ENCODE measurements at regions not wholly inside any gene's neighbourhood (a gene's known extent, or its start where the extent isn't known, plus 50 kb on each side); places are given as distances from the start of the nearest gene placed in this dataset.

DNA sequence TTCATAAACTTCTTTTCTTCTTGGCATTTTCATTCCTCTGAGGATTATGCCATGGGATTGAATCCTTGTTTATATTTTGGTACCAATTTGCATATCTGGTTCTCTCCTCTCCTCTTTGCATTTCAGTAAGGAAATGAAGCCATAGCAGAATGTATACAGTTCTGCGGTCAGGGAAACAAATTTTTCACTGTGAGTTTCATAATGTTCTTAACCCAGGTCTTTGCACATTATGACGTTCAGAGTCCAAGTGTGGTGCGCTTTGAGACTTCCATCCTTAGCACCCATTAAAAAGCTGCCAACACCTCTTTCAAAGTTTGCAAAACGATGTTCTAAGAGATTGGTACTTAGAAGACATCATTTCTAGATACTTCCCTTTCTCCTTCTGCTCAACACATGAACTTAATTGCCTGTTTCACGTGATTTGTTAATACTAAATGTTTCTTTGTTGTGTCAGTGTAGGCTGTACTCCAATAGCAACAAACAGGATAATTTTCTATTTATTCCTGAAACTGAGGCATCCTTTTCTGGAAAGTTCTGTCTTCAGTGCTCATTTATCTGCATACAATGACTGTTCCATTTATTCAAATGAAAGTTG, 953.1 kb upstream of the NR2F2 start:
- DNase-seq (ENCODE audit: low read depth) = no peak

DNA sequence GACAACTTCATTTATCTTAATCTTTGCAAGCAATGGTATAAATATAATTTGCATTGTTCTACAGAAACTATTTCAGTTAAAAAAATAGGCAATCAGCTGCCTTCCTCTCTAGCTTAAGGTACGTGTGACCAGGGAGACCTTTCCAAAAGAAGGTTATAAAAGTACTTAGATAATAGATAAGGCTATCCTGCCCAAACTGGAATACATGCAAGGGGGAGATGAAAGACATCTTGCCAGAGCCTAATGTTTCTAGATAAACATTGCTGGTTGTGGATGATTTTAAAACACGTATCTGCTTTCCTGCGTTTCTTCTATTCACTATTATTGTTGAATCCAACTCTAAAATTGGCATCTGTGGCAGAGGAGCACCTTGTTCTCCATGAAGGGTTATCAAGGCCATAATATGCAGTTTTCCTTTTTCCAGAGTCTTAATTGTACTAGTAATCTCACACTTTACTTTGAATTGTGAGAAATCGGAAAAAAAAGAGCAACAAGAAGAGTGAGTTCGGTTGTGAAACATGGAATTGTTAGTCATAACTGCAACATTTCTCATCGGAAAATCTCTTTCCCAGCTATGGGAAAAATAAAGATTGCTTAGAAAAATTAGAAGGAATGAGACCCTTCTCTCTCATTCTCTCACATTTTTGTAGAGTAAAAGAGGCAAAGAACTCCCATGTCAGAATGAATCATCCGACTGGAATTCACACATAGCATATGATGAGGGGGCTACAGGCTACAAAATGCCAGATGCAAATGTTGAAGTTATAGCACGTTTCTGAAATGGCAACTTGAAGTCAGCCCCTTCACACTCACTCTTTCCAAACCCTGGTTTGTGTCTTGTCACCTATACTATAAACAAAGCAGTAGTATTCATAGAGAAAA, 936.1 kb upstream of the NR2F2 start:
- DNase-seq (ENCODE audit: low read depth) = no peak

DNA sequence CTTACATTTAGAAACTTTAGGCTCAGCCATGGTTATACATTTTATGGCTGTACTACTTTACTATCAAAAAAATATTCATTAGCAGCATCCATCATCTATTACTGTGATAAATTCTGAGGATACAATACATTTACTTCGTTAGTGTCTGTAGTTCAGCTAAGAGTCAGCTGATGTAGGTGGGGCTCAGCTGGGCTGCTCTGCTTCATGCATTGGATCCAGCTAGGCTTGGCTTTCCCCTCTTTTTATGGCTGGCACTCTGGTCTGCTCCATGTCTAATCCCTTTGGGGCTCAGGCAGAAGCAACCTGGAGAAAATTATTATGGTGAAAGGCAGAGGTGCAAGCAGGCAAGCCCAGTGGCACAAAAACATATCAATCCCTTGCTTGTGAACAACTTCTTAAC, 930.1 kb upstream of the NR2F2 start:
- no peak for DNase-seq (ENCODE audit: low read depth)

- DNase-seq (ENCODE audit: low read depth) = no peak
Observed at GRCh38 chr15:95401587-95401986, 928.9 kb upstream of the NR2F2 start.

DNA sequence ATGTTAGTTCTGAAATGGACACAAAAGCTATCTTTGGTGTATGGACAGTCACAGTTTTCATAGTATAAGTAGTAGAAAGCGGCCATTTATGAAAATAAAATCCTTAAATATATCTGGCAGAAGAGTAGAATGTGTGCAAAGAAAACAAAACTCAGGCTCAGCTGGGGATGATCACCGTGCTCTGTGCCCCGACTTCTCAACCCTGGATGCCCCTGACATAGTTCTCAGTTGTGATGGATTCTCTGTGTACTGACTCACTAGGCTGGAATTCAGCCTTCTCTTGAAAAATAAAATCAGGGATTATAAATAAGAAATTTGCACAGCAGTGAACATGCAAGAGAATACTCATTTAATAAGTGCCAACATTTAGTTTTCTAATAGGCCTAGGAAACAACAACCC, 925.1 kb upstream of the NR2F2 start:
- DNase-seq (ENCODE audit: low read depth) = no peak

DNA sequence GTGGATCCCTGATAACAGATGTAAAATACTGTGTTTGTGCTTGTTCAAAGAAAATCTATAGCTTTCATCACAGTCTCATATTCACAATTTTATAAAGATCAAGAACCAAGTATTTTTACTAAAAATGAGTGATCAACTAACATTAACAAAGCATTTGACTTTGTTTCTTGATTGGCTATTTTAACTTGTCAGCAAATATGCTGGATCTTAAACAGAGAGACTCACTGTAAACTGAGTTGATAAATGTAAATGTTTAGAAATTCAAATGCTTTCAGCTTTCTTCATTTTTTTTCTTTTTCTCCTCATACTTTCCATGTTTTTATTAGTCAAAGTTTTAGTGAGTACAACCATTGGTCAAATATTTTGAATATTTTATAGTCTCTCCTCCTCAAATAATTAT, 923.0 kb upstream of the NR2F2 start:
- DNase-seq (ENCODE audit: low read depth) = no peak

DNA sequence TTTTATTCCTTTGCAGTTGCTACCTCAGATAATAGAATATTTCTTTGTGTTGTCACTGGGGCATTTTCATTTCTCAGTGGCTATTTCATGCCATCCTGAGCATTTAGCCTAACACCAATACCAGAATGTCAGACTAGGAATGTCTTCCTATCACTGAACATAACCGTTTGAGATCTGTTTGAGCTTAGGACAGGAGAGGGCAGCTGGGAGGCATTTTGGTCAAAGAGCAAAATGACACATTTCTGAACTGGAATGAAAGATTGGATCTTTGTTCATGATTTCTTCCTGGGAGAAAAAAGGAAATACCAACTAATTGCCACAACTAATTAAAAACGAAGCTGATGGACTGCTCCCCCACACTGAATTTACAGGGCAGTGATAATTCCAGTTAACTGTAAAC, 921.3 kb upstream of the NR2F2 start:
- no peak for DNase-seq (ENCODE audit: low read depth)

DNA sequence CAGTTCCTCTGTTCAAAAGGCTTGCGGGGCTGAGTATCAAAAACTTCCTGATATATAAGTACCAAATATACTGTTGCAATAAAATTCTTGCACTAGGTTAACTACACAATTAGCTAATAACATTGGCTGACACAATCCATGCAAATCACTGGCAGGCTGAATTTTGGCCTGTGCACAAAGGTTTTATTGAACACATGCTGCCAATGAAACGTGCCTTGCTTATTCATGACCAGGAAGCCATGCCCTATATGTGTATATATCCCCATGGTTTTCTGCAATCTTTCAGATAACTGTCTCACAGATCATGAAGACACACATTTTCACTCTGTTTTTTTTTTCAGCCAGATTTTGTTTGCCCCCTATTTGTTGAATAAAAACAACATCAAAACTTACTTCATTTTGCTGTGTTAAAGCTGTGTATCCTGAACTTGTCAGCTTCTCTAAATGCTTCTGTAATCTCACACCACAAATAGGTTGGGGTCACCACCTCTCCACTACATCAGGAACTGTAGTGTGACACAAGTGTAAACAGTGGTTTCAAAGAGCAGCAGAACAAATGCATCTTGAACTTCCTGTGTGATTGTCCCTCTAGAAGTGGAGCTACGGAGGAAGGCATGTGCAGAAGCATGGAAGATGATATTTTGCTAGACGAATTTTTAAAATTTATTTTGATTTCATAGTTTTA, 920.7 kb upstream of the NR2F2 start:
- no peak for DNase-seq (ENCODE audit: low read depth)

- no peak for DNase-seq (ENCODE audit: low read depth)
Observed at GRCh38 chr15:95410757-95411156, 919.7 kb upstream of the NR2F2 start.

GRCh38 chr15:95416576-95416975, 913.9 kb upstream of the NR2F2 start:
- no peak for DNase-seq (ENCODE audit: low read depth)

DNA sequence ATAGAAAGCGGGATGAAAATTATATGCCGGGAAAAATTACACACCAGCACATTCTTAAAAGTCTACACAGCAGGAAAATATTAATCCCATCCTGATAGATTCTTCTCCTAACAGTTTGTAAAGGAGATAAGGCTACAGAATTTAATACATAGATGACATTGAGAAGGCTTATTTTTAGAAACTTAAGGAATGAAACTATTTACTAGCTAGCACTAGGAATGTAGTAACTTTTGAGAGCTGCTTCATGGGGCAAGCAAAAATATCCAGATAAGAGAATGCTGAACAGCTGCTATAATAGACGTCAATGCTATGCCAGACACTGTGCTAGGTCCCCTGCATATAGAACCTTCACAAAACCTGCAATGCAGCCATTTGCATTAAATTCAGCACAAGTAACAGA, 912.7 kb upstream of the NR2F2 start:
- DNase-seq (ENCODE audit: low read depth) = no peak

DNA sequence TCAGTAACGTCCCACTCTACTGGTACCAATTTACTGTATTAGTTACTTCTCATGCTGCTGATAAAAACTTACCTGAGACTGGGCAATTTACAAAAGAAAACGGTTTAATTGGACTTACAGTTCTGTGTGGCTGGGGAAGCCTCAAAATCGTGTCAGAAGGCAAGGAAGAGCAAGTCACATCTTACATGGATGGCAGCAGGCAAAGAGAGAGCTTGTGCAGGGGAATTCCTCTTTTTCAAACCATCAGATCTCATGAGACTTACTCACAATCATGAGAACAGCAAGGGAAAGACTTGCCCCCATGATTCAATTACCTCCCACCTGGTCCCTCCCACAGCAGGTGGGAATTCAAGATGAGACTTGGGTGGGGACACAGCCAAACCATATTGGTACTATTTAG, 908.2 kb upstream of the NR2F2 start:
- no peak for DNase-seq (ENCODE audit: low read depth)

- DNase-seq (ENCODE audit: low read depth) = no peak
Observed at GRCh38 chr15:95425859-95426258, 904.6 kb upstream of the NR2F2 start.

- DNase-seq (ENCODE audit: low read depth) = no peak
Observed at GRCh38 chr15:95429345-95429744, 901.2 kb upstream of the NR2F2 start.

DNA sequence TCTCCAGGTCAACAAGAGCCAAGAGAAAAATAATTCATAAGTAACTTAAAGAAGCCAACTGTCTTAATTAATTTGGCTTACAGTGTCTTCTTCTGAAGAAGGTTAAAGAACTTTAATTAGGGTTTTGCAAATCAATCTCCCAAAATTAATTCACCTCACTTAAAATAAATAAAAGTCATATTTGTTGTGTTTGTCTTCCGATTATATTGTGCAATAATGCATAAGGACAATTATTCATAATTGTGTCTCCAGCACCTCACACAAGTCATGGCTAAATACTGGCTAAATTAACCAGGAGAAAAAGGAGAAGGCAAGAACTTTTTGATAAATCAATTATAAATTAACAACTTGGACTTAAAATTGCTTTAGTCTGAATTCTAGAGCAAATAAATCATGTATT, 899.0 kb upstream of the NR2F2 start:
- no peak for DNase-seq (ENCODE audit: low read depth)

GRCh38 chr15:95432878-95433405, 897.6 kb upstream of the NR2F2 start:
- DNase-seq (ENCODE audit: low read depth) = no peak

DNA sequence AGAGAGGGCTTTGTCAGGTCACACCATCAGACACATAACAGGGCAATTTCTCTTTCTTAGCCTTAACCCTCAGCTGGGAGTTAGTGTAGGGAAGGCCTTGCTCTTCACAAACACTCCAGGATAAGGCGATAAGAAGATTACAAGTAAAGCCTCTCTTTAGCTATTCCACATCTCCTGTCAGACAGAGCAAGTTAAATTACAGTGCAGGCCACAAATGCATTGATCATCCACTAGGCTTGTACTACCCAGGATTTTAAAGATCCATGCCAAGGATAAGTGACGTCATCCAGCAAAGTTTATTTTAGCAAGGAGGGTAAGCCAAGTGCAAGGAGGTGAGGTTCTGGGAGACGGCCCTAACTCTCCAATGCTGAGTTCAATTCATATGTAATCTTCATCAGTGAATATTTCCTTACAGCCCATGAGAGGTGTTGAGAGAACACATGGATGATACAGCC, 890.6 kb upstream of the NR2F2 start:
- DNase-seq (ENCODE audit: low read depth) = no peak

- no peak for DNase-seq (ENCODE audit: low read depth)
Observed at GRCh38 chr15:95440712-95441111, 889.8 kb upstream of the NR2F2 start.

- DNase-seq (ENCODE audit: low read depth) = no peak
Observed at GRCh38 chr15:95442107-95442719, 888.3 kb upstream of the NR2F2 start.

DNA sequence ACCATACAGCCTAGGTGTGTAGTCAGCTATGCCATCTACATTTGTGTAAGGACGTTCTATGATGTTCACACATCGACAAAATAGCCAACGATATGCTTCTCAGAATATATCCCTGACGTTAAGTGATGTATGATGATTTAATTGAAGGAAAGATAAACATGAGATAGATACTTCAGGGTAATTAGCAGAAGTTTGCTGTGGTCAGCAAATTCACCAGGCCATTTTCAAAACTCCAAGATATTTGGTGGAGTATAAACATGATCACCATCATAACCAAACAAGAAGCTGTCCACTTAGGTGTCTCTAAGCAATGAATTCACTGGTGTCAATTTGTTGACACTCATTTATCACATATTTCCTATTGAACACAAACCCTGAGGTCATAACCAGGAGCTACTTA, 885.6 kb upstream of the NR2F2 start:
- no peak for DNase-seq (ENCODE audit: low read depth)

DNA sequence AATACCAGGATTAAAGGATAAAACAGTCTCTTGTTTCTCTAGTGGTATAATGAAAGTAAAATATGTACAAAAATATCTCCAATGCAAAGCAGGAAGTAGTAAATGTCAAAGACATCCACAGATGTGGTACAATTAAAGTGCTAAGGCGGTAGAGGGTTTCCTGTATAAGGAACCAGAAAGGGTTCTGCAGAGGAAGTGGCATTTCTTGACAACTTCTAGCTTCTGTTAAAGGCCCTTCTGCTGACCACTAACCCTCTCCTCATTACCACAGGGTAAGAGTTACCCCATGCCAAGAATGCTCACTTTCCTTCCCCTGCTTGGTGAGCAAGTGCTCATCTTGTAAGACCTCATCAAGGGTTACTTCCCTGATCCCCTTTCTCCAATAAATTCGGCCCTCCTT, 883.6 kb upstream of the NR2F2 start:
- no peak for DNase-seq (ENCODE audit: low read depth)

DNA sequence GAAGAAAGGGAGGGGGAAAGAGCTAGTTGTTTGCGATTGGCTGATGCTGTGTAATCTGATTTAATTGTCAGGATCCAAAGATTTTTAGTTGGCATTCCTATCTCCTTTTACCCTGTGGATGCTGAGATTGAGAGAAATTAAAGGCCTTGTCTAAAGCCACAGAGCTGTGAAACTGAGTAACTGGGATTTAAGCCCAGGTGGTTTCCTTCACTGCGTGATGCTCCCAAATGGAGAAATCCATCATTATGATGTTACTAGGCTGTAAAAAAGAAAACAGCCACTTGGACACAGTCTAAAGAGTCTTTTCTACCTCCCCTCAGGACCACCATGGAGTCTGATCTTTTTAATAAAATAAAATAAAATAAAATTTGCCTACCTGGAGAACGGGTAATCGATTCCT, 883.0 kb upstream of the NR2F2 start:
- no peak for DNase-seq (ENCODE audit: low read depth)
